Cardiac fibroblast (primary cell): ENCODE measurements at regions not wholly inside any gene's neighbourhood (a gene's known extent, or its start where the extent isn't known, plus 50 kb on each side); places are given as distances from the start of the nearest gene placed in this dataset.

Source experiments
- DNase-seq, 2 donors: peaks; one replicate each; pipeline versions ENCODE4 v3.0.0 to v3.0.0-alpha.2; 2010; ENCODE audit warnings: low read depth in 2 of 2
- H3K4me3 ChIP-seq, 2 donors: replicated peaks in 1 of 2; 1 replicate in 1 of 2; 2 replicates in 1 of 2; pipeline ENCODE4 v1.5.1; 2011; ENCODE audit warnings: low read depth in 2 of 2, low read length in 2 of 2, mild to moderate bottlenecking in 2 of 2, moderate library complexity in 1 of 2
- CTCF ChIP-seq: IDR thresholded peaks from one replicate; pipeline ENCODE4 v1.5.1; 2011; ENCODE audit warnings: low read depth, mild to moderate bottlenecking, low read length, inconsistent platforms

- no peak for TF ChIP-seq CTCF
- no peak overlapping the region for H3K4me3 ChIP-seq
- no peak for DNase-seq
Observed at GRCh38 chr7:108848486-108848885, 278.8 kb downstream of the DNAJB9 start.

GRCh38 chr7:108860615-108861014, 290.9 kb downstream of the DNAJB9 start:
- TF ChIP-seq CTCF = no peak
- H3K4me3 ChIP-seq = no peak overlapping the region
- DNase-seq = no peak

- no peak for TF ChIP-seq CTCF
- H3K4me3 ChIP-seq = no peak overlapping the region
- DNase-seq = no peak
Observed at GRCh38 chr7:108861071-108861470, 291.4 kb downstream of the DNAJB9 start.

GRCh38 chr7:108863227-108863848, 293.7 kb downstream of the DNAJB9 start:
- TF ChIP-seq CTCF = no peak
- no peak for DNase-seq
- H3K4me3 ChIP-seq = no peak overlapping the region

- no peak for TF ChIP-seq CTCF
- no peak overlapping the region for H3K4me3 ChIP-seq
- DNase-seq = no peak
Observed at GRCh38 chr7:108869070-108869469, 299.4 kb downstream of the DNAJB9 start.

GRCh38 chr7:108875139-108875538, 305.5 kb downstream of the DNAJB9 start:
- peak; percentile 52 for TF ChIP-seq CTCF
- peak; percentile 46 to 62 for DNase-seq
- no peak overlapping the region for H3K4me3 ChIP-seq

- no peak for DNase-seq
- TF ChIP-seq CTCF = no peak
- no peak overlapping the region for H3K4me3 ChIP-seq
Observed at GRCh38 chr7:108890862-108891261, 321.2 kb downstream of the DNAJB9 start.
